Trophoblast cell (in vitro differentiated cells and primary cell): ENCODE measurements at regions not wholly inside any gene's neighbourhood (a gene's known extent, or its start where the extent isn't known, plus 50 kb on each side); places are given as distances from the start of the nearest gene placed in this dataset.
A peak's percentile ranks its signal among the peaks of the same experiment; 100 is the strongest.

ENCODE experiments used
- DNase-seq, 2 donors: peaks; one replicate each; pipeline ENCODE4 v3.0.0-alpha.2; 2016
- H2AFZ ChIP-seq: 2 replicates; pipeline ENCODE4 v1.6.1; 2013; ENCODE audit warnings: low read length, moderate library complexity, mild to moderate bottlenecking; ENCODE audit not compliant: insufficient read depth, poor library complexity
- H2AK5ac ChIP-seq: 2 replicates; pipeline ENCODE4 v1.6.1; 2013; ENCODE audit warnings: mild to moderate bottlenecking, low read length
- H2BK120ac ChIP-seq: 2 replicates; pipeline ENCODE4 v1.6.1; 2013; ENCODE audit warnings: low read length, mild to moderate bottlenecking, moderate library complexity; ENCODE audit not compliant: insufficient read depth, poor library complexity
- H2BK12ac ChIP-seq: 2 replicates; pipeline ENCODE4 v1.6.1; 2013; ENCODE audit warnings: mild to moderate bottlenecking, low read length, moderate library complexity
- H2BK5ac ChIP-seq: 2 replicates; pipeline ENCODE4 v1.6.1; 2013; ENCODE audit warnings: low read length, low read depth, moderate library complexity, mild to moderate bottlenecking; ENCODE audit not compliant: poor library complexity
- H3K14ac ChIP-seq: 2 replicates; pipeline ENCODE4 v1.6.1; 2013; ENCODE audit warnings: mild to moderate bottlenecking, low read length
- H3K18ac ChIP-seq: 2 replicates; pipeline ENCODE4 v1.6.1; 2013; ENCODE audit warnings: mild to moderate bottlenecking, low read length
- H3K23ac ChIP-seq: 2 replicates; pipeline ENCODE4 v1.6.1; 2013; ENCODE audit warnings: low read length
- H3K27ac ChIP-seq: 2 replicates; pipeline ENCODE4 v1.5.1; 2013; ENCODE audit warnings: low read depth, mild to moderate bottlenecking, inconsistent platforms, low read length, moderate library complexity
- H3K27me3 ChIP-seq: 2 replicates; pipeline ENCODE4 v1.6.1; 2013; ENCODE audit warnings: inconsistent platforms, mild to moderate bottlenecking, low read length, moderate library complexity; ENCODE audit not compliant: insufficient read depth
- H3K36me3 ChIP-seq, 2 experiments: 1 replicate in 1 of 2; 2 replicates in 1 of 2; pipeline ENCODE4 v1.6.1; 2013; ENCODE audit warnings: low read length in 2 of 2, mild to moderate bottlenecking in 2 of 2, moderate library complexity in 1 of 2; ENCODE audit not compliant: insufficient read depth in 2 of 2, control insufficient read depth in 1 of 2
- H3K4ac ChIP-seq: 2 replicates; pipeline ENCODE4 v1.6.1; 2013; ENCODE audit warnings: low read depth, mild to moderate bottlenecking, low read length, moderate library complexity
- H3K4me1 ChIP-seq, 2 experiments: 1 replicate in 1 of 2; 2 replicates in 1 of 2; pipeline ENCODE4 v1.6.1; 2013; ENCODE audit warnings: low read length in 2 of 2, mild to moderate bottlenecking in 2 of 2, moderate library complexity in 1 of 2; ENCODE audit not compliant: insufficient read depth in 2 of 2, control insufficient read depth in 1 of 2
- H3K4me2 ChIP-seq: 2 replicates; pipeline ENCODE4 v1.6.1; 2013; ENCODE audit warnings: inconsistent platforms, mild to moderate bottlenecking, low read length, moderate library complexity
- H3K4me3 ChIP-seq: 2 replicates; pipeline ENCODE4 v1.5.1; 2013; ENCODE audit warnings: mild to moderate bottlenecking, low read depth, low read length, inconsistent platforms
- H3K79me1 ChIP-seq: one replicate; pipeline ENCODE4 v1.6.1; 2013; ENCODE audit warnings: low read length
- H3K79me2 ChIP-seq: 2 replicates; pipeline ENCODE4 v1.6.1; 2013; ENCODE audit warnings: low read length, mild to moderate bottlenecking; ENCODE audit not compliant: control insufficient read depth, insufficient read depth, poor library complexity
- H3K9ac ChIP-seq: 2 replicates; pipeline ENCODE4 v1.6.1; 2013; ENCODE audit warnings: mild to moderate bottlenecking, low read length
- H3K9me3 ChIP-seq: 2 replicates; pipeline ENCODE4 v1.6.1; 2013; ENCODE audit warnings: low read depth, mild to moderate bottlenecking, control low read depth, inconsistent platforms, low read length; ENCODE audit not compliant: insufficient read depth
- H4K12ac ChIP-seq: 2 replicates; pipeline ENCODE4 v1.6.1; 2013; ENCODE audit warnings: low read depth, mild to moderate bottlenecking, low read length, moderate library complexity
- H4K8ac ChIP-seq: 2 replicates; pipeline ENCODE4 v1.6.1; 2013; ENCODE audit warnings: low read depth, mild to moderate bottlenecking, low read length, moderate library complexity
- H4K91ac ChIP-seq: one replicate; pipeline ENCODE4 v1.6.1; 2013; ENCODE audit warnings: low read depth, mild to moderate bottlenecking, low read length, moderate library complexity
- WGBS: extraction: QIAGEN DNeasy Blood & Tissue Kit; methylation state at CpG from one replicate; pipeline ENCODE4 v1.1.7; 2013; ENCODE audit warnings: missing lambda C conversion rate; ENCODE audit not compliant: insufficient read length, insufficient coverage; ENCODE audit errors: extremely low coverage; 5-methylcytosine and 5-hydroxymethylcytosine counted together

GRCh38 chr11:91880660-91881059 is 344.0 kb upstream of the FAT3 start:
- WGBS: no CpG with 5 or more reads among the region's 1 CpG
- no peak overlapping the region for H3K14ac ChIP-seq
- H3K79me1 ChIP-seq: no peaks in the 10 kb centered on the region

GRCh38 chr11:91876746-91877145 is 347.9 kb upstream of the FAT3 start:
- no peak overlapping the region for H2AFZ ChIP-seq
- no peaks in the 10 kb centered on the region for H3K36me3 ChIP-seq
- no peak overlapping the region for H2AK5ac ChIP-seq
- H3K23ac ChIP-seq: no peak overlapping the region
- DNase-seq: no peak
- no CpG with 5 or more reads among the region's 2 CpGs for WGBS
- no peak overlapping the region for H4K91ac ChIP-seq
- H3K79me1 ChIP-seq: no peaks in the 10 kb centered on the region
- no peak overlapping the region for H2BK120ac ChIP-seq
- H4K8ac ChIP-seq: no peak overlapping the region
- H3K4me3 ChIP-seq: no peak overlapping the region
- no peak overlapping the region for H2BK12ac ChIP-seq
- H3K9me3 ChIP-seq: no peaks in the 10 kb centered on the region
- no peak overlapping the region for H3K4me2 ChIP-seq
- no peaks in the 10 kb centered on the region for H3K27me3 ChIP-seq
- no peak overlapping the region for H3K4ac ChIP-seq
- no peaks in the 10 kb centered on the region for H3K79me2 ChIP-seq
- no peak overlapping the region for H3K14ac ChIP-seq
- H4K12ac ChIP-seq: no peak overlapping the region
- no peaks in the 10 kb centered on the region for H3K4me1 ChIP-seq
- no peak overlapping the region for H3K27ac ChIP-seq
- H2BK5ac ChIP-seq: no peak overlapping the region
- H3K18ac ChIP-seq: no peak overlapping the region
- H3K9ac ChIP-seq: no peak overlapping the region

More at GRCh38 chr11:91880660-91881059, 344.0 kb upstream of the FAT3 start:
- H4K12ac ChIP-seq: no peak overlapping the region
- H4K91ac ChIP-seq: no peak overlapping the region
- H3K79me2 ChIP-seq: no peaks in the 10 kb centered on the region
- no peak overlapping the region for H2AK5ac ChIP-seq
- H2BK12ac ChIP-seq: no peak overlapping the region
- no peak overlapping the region for H2BK5ac ChIP-seq
- no peaks in the 10 kb centered on the region for H3K9me3 ChIP-seq
- no peak for DNase-seq
- no peak overlapping the region for H2BK120ac ChIP-seq
- no peak overlapping the region for H3K4me2 ChIP-seq
- no peak overlapping the region for H3K27ac ChIP-seq
- H3K4me3 ChIP-seq: no peak overlapping the region
- no peaks in the 10 kb centered on the region for H3K36me3 ChIP-seq
- no peak overlapping the region for H3K9ac ChIP-seq
- no peaks in the 10 kb centered on the region for H3K4me1 ChIP-seq
- H4K8ac ChIP-seq: no peak overlapping the region
- no peak overlapping the region for H3K23ac ChIP-seq
- no peak overlapping the region for H3K4ac ChIP-seq
- H3K27me3 ChIP-seq: no peaks in the 10 kb centered on the region
- H3K18ac ChIP-seq: no peak overlapping the region
- no peak overlapping the region for H2AFZ ChIP-seq

GRCh38 chr11:91872243-91872642 is 352.4 kb upstream of the FAT3 start:
- H3K14ac ChIP-seq: no peak overlapping the region
- DNase-seq: peak in 1 of 2 donors; percentile 13
- no peak overlapping the region for H2BK12ac ChIP-seq
- no peak overlapping the region for H2BK5ac ChIP-seq
- no peaks in the 10 kb centered on the region for H3K79me2 ChIP-seq
- H3K27me3 ChIP-seq: no peaks in the 10 kb centered on the region
- H3K4me1 ChIP-seq: peaks cover 0 to 2% of the 10 kb centered on the region in 2 experiments
- no peak overlapping the region for H3K18ac ChIP-seq
- H3K27ac ChIP-seq: no peak overlapping the region
- H4K8ac ChIP-seq: no peak overlapping the region
- H2AK5ac ChIP-seq: no peak overlapping the region
- H3K79me1 ChIP-seq: no peaks in the 10 kb centered on the region
- H3K23ac ChIP-seq: no peak overlapping the region
- no peak overlapping the region for H4K12ac ChIP-seq
- no peak overlapping the region for H3K4ac ChIP-seq
- no peak overlapping the region for H3K4me3 ChIP-seq
- H3K9me3 ChIP-seq: no peaks in the 10 kb centered on the region
- H3K36me3 ChIP-seq: no peaks in the 10 kb centered on the region
- WGBS: no CpG with 5 or more reads among the region's 5 CpGs
- no peak overlapping the region for H2BK120ac ChIP-seq
- H4K91ac ChIP-seq: no peak overlapping the region
- H2AFZ ChIP-seq: no peak overlapping the region
- H3K4me2 ChIP-seq: no peak overlapping the region
- no peak overlapping the region for H3K9ac ChIP-seq

GRCh38 chr11:91871791-91872190 is 352.8 kb upstream of the FAT3 start:
- Histone ChIP-seq H3K14ac (no peak overlapping the region), H2AK5ac (no peak overlapping the region), H4K91ac (no peak overlapping the region), H3K9ac (no peak overlapping the region), H4K8ac (no peak overlapping the region), H2AFZ (no peak overlapping the region), H2BK120ac (no peak overlapping the region), H3K4me2 (no peak overlapping the region), H3K27ac (no peak overlapping the region), H3K79me2 (no peaks in the 10 kb centered on the region), H3K79me1 (no peaks in the 10 kb centered on the region), H2BK5ac (no peak overlapping the region), H3K4me1 (peaks cover 0 to 2% of the 10 kb centered on the region in 2 experiments), H3K23ac (no peak overlapping the region), H3K4ac (no peak overlapping the region), H3K18ac (no peak overlapping the region), H3K4me3 (no peak overlapping the region), H2BK12ac (no peak overlapping the region), H3K36me3 (no peaks in the 10 kb centered on the region), H3K27me3 (no peaks in the 10 kb centered on the region), H3K9me3 (no peaks in the 10 kb centered on the region), H4K12ac (no peak overlapping the region)
- WGBS: no CpG with 5 or more reads among the region's 1 CpG
- no peak for DNase-seq
